Hepatocyte (in vitro differentiated cells): ENCODE measurements at regions not wholly inside any gene's neighbourhood (a gene's known extent, or its start where the extent isn't known, plus 50 kb on each side); places are given as distances from the start of the nearest gene placed in this dataset.

Experiments
- CTCF ChIP-seq: fragments of 200-600 bp; sonication (generic); IDR thresholded peaks from 2 replicates; pipeline ENCODE4 v1.5.1; 2016; ENCODE audit warnings: antibody characterized with exemption, mild to moderate bottlenecking; ENCODE audit not compliant: poor library complexity
- EZH2 ChIP-seq: fragments of 200-600 bp; sonication (generic); IDR thresholded peaks from 2 replicates; pipeline ENCODE4 v1.6.1; 2016; ENCODE audit warnings: antibody characterized with exemption, mild to moderate bottlenecking, borderline replicate concordance
- EZH2phosphoT487 ChIP-seq: fragments of 200-600 bp; sonication (generic); IDR thresholded peaks from one replicate; pipeline ENCODE4 v1.6.1; 2018; ENCODE audit warnings: antibody characterized with exemption, mild to moderate bottlenecking, low read depth, moderate library complexity; ENCODE audit not compliant: unreplicated experiment, severe bottlenecking

DNA sequence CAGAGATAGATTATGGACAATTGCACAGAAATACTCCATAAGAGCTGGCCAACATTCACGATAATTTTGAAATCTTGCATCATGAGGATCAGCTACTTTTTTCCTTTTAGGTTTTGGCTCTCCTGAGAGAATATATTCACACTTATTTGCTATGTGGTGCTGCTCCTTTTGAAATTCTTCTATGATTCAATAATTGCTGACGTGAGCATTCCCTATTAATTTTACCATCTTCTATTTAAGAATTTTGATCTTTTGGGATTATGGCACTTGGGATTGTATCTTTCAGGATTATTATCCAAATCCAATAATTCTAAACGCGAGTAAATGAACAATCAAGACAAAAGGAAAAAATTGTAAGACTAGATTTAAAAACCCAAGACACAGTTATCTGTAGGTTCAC lies 358.8 kb downstream of the ELAVL2 start:
- TF ChIP-seq CTCF, result no peak
- TF ChIP-seq EZH2, result no peak
- no peak for TF ChIP-seq EZH2phosphoT487
